Stimulated activated CD8-positive, alpha-beta memory T cell treated with anti-CD3 and anti-CD28 coated beads, Interleukin-15, amount 100 ng/mL, for 4 hours (primary cell): ENCODE measurements at regions not wholly inside any gene's neighbourhood (a gene's known extent, or its start where the extent isn't known, plus 50 kb on each side); places are given as distances from the start of the nearest gene placed in this dataset.

Source experiments
- DNase-seq, 2 donors: peaks; one replicate each; pipeline ENCODE4 v3.0.0-alpha.2; 2020; ENCODE audit warnings: low read depth in 2 of 2

- DNase-seq = no peak
Observed at GRCh38 chr9:118305331-118305730, 601.1 kb downstream of the TLR4 start.

GRCh38 chr9:118306801-118307200 is 602.6 kb downstream of the TLR4 start:
- no peak for DNase-seq

GRCh38 chr9:118313965-118314364 is 609.8 kb downstream of the TLR4 start:
- no peak for DNase-seq

- no peak for DNase-seq
Observed at GRCh38 chr9:118316831-118317343, 612.7 kb downstream of the TLR4 start.

- no peak for DNase-seq
Observed at GRCh38 chr9:118318770-118319431, 614.7 kb downstream of the TLR4 start.

- no peak for DNase-seq
Observed at GRCh38 chr9:118321788-118322187, 617.6 kb downstream of the TLR4 start.

GRCh38 chr9:118324706-118325105 is 620.5 kb downstream of the TLR4 start:
- no peak for DNase-seq

GRCh38 chr9:118325757-118326156 is 621.6 kb downstream of the TLR4 start:
- DNase-seq = no peak

- DNase-seq = no peak
Observed at GRCh38 chr9:118326326-118326725, 622.1 kb downstream of the TLR4 start.

GRCh38 chr9:118330191-118330986 is 626.2 kb downstream of the TLR4 start:
- DNase-seq = no peak

GRCh38 chr9:118331622-118332045 is 627.4 kb downstream of the TLR4 start:
- no peak for DNase-seq

GRCh38 chr9:118336250-118336942 is 632.2 kb downstream of the TLR4 start:
- no peak for DNase-seq

GRCh38 chr9:118336943-118337330 is 632.7 kb downstream of the TLR4 start:
- no peak for DNase-seq

GRCh38 chr9:118360036-118360435 is 655.8 kb downstream of the TLR4 start:
- no peak for DNase-seq

- DNase-seq = no peak
Observed at GRCh38 chr9:118362123-118362522, 657.9 kb downstream of the TLR4 start.

GRCh38 chr9:118362596-118362995 is 658.4 kb downstream of the TLR4 start:
- DNase-seq = no peak

GRCh38 chr9:118364266-118365106 is 660.3 kb downstream of the TLR4 start:
- no peak for DNase-seq

- no peak for DNase-seq
Observed at GRCh38 chr9:118366228-118366627, 662.0 kb downstream of the TLR4 start.

GRCh38 chr9:118367383-118367782 is 663.2 kb downstream of the TLR4 start:
- DNase-seq = no peak

GRCh38 chr9:118384531-118385100 is 680.4 kb downstream of the TLR4 start:
- no peak for DNase-seq

GRCh38 chr9:118395415-118395814 is 691.2 kb downstream of the TLR4 start:
- no peak for DNase-seq
